HG02943 (cell line): ENCODE measurements at regions not wholly inside any gene's neighbourhood (a gene's known extent, or its start where the extent isn't known, plus 50 kb on each side); places are given as distances from the start of the nearest gene placed in this dataset.
"Not testable (repeated sequence)": the region's sequence is repeated elsewhere in the genome, so short reads cannot be mapped to it uniquely, and the experiment has no call there.

Source experiments
- ATAC-seq: cut with Tn5 transposase; IDR thresholded peaks from one replicate; pipeline ENCODE4 v1.9.1; 2021; ENCODE audit warnings: mild to moderate bottlenecking, low read depth, moderate library complexity; ENCODE audit not compliant: unreplicated experiment

DNA sequence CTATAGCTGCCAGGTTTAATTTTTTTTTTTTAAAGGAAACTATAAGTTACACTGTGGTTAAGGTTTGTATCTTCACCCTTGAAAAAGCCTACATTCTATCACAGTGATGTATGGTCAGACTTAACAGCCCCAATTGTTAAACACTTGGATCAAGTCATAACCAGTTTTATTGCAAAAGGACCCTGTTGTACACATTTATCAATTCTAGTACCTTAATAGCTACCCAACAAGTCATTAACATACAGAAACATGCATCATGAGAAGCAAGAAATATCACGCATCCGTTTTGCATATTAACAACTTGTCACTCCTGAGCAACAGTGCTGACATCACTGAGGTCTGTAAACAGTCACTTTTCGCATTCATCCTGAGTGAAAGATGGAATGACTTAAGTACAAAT lies 62.4 kb upstream of the AMN1 start:
- ATAC-seq = not testable (repeated sequence)

DNA sequence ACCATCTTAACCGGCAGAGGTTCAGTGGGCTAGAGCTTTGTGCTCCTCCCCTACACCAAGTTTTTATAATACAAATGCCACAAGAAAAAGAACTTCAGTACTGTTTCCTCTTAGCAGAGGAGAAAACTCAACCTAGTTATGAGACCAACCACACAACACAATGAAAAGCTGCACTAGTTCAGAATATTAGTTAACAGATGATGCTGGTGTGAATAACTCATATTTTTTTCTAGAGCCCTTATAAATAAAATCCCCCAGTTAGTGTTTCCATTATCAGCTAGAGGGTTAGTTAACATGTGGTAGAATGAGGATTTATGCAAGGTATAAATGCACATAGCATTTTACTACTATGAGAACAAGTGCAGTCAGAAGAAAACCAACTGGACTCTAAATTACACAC lies 61.9 kb upstream of the AMN1 start:
- no peak for ATAC-seq

DNA sequence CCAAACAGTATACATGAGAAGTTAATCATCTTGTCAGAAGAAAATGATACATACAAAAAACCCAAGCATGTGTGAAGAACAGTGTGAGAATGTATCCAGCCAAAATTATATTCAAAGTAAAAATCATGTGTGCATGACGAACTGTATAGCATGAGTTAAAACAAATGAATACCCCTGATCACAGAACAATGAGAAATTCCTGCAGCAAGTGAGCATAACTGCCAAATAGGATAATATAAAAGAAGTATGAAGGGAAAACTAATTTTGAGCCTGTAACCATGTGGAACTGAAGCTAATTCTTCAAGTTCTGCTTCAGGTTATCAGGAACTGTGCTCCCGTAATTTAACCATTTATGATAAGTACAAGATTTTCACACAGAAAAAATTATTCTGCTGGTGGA lies 56.5 kb upstream of the AMN1 start:
- ATAC-seq = no peak

DNA sequence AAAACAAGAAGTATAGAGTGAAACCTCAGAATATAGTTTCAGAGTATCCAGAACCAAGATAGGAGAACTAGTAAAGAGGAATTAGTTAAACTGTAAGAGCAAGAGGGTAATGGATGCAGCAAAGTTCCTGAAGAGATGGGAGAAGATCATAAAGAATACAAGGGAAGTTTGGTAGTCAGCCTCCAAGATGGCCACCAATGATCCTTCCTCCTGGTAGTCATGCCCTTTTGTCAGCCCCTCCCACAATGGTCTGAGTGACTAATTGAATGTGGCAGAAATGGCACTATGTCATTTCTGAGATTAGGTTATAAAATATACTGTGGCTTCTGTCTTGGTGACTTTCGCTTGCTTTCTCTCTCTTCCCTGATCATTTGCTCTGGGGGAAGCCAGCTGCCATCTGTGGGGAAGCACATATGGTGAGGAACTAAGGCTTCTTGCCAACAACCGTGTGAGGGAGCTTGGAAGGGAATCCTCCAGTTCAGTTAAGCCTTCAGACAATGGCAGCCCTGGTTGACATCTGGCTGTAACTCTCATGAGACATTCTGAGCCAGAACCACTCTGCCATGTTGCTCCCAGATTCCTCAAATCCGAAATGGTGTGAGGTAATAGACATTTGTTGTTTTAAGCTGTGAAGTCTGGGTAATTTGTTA lies 55.3 kb upstream of the AMN1 start:
- no peak for ATAC-seq

DNA sequence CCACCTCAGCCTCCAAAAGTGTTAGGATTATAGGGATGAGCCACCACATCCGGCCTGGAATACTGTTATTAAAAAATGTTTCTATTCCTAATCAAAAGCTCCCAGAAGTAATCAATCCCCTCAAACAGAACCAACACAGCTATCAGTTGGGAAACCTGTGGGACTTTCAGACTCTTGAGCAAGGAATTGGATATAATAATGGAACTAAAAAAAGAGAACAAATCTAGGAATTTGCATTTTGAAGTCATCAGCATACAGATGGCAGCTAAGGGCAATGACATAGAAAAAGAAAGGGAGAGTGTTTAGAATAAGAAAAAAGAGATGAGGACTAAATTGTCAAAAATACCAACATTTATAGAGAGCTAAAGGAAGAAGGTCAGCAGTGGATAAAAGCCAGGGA lies 54.7 kb upstream of the AMN1 start:
- ATAC-seq = no peak

DNA sequence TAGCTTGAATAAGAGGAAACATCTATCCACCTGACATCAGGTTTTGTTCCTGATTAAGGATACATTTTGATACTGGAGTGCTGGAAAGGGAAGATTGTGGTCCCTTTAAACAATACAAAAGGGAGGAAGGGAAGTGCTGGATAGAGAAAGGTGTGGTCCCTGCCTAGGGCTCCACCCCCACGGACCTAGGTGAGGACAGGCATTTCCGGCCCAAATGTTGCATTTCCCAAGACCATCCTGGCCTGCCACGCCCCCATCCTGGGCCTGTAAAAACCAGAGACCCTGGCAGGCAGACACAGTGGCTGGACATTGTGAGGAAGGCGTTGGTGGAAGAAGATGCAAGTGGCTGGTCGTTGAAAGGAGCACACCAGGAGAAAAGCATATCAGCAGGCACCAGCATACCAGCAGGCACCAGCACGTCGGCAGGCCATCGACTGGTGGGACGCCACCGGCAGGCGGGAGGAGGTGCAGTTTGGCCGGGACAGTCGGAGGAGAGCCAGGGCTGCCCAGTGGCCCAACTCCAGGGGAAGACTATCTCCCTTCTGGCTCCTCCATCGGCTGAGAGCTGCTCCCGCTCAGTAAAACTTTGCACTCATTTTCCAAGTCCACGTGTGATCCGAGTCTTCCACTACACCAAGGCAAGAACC lies 53.2 kb upstream of the AMN1 start:
- no peak for ATAC-seq

DNA sequence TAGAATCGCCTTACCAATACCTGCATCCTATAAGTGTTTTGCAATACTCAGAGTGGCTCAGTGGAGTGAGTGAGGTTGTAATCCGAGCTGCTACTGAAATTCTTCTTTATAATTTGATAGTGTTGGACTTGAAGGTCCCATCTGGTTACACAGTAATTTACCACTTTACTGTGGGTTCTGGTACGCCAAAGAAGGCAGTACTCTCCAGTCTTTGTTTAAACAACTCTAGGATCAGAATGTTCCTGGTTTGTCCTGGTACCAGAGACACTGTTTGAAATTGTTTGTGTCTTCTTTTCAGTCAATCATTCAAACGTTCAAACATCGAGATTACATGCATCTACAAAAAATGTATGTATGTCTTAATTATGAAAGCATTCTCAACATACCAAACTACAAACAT lies 51.3 kb upstream of the AMN1 start:
- ATAC-seq = no peak

- ATAC-seq = no peak
Observed at GRCh38 chr12:31778687-31779086, 49.9 kb upstream of the AMN1 start.
